Ovary (tissue), 3 donors: ENCODE measurements at regions not wholly inside any gene's neighbourhood (a gene's known extent, or its start where the extent isn't known, plus 50 kb on each side); places are given as distances from the start of the nearest gene placed in this dataset.

Experiments
- EP300 ChIP-seq: sonication (generic); formaldehyde crosslinking; IDR thresholded peaks from one replicate; pipeline ENCODE4 v1.6.1; 2017; ENCODE audit warnings: antibody characterized with exemption
- POLR2A ChIP-seq: fragments of 450-650 bp; IDR thresholded peaks from one replicate; pipeline ENCODE4 v1.6.1; 2017; ENCODE audit warnings: antibody characterized with exemption, mild to moderate bottlenecking, moderate library complexity
- TF ChIP-seq, protein P1 (sequence below), 3 donors: fragments of 450-650 bp in 2 of 3; fragments of 200-600 bp in 1 of 3; IDR thresholded peaks; one replicate each; pipeline versions ENCODE4 v1.5.1 to v1.8.0; 2016 to 2022; ENCODE audit warnings: antibody characterized with exemption in 3 of 3, mild to moderate bottlenecking in 1 of 3
- donor health status: DM: no; HTN: no; CAD: no.

DNA sequence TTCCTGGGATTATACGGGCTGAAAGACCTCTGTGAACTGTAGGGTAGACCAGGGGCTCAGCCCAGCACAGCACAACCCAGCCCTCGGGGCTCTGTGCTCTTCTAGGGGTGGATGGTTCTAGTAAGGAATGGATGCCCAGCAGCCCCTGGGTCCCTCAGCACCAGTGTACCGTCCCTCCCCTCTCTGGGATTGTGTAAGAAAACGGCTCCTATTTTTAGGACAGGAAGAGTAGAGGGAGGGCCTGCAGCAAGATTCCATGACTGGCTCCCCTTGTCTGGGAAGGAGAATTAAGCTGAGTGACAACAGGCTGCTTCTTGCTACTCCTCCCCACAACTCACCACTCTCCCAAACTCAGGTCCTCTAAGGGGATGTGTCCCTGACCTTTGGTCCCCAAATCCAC, 270.8 kb upstream of the TOPAZ1 start:
- TF ChIP-seq, protein P1, sequence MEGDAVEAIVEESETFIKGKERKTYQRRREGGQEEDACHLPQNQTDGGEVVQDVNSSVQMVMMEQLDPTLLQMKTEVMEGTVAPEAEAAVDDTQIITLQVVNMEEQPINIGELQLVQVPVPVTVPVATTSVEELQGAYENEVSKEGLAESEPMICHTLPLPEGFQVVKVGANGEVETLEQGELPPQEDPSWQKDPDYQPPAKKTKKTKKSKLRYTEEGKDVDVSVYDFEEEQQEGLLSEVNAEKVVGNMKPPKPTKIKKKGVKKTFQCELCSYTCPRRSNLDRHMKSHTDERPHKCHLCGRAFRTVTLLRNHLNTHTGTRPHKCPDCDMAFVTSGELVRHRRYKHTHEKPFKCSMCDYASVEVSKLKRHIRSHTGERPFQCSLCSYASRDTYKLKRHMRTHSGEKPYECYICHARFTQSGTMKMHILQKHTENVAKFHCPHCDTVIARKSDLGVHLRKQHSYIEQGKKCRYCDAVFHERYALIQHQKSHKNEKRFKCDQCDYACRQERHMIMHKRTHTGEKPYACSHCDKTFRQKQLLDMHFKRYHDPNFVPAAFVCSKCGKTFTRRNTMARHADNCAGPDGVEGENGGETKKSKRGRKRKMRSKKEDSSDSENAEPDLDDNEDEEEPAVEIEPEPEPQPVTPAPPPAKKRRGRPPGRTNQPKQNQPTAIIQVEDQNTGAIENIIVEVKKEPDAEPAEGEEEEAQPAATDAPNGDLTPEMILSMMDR (IDR thresholded peaks at IDR 0.05), result no peak
- TF ChIP-seq POLR2A (no peak), EP300 (no peak)
